H1 (cell line): ENCODE measurements at regions not wholly inside any gene's neighbourhood (a gene's known extent, or its start where the extent isn't known, plus 50 kb on each side); places are given as distances from the start of the nearest gene placed in this dataset.

Experiments
- CTCF ChIA-PET: fragments of 300-600 bp; sonication (Branson Sonifier 250); formaldehyde crosslinking; loops from one replicate; lab custom pipeline; 2021; ENCODE audit not compliant: partially characterized antibody; lab: Charles Lee
- POLR2A ChIA-PET: fragments of 300-600 bp; sonication (Branson Sonifier 250); formaldehyde crosslinking; loops from one replicate; lab custom pipeline; 2021; ENCODE audit warnings: inconsistent platforms; ENCODE audit not compliant: partially characterized antibody; lab: Charles Lee
- DNase-seq, 2 experiments: peaks; one replicate each; pipeline versions ENCODE4 v3.0.0 to v3.0.0-alpha.2; 2010 to 2022; ENCODE audit warnings: low spot score in 2 of 2, low read depth in 1 of 2, mixed read lengths in 1 of 2
- FAIRE-seq: peaks from 2 replicates; lab custom pipeline; 2011; peaks lifted over from hg19 to GRCh38; lab: Jason Lieb, UNC
- H2AFZ ChIP-seq: 2 replicates; pipeline ENCODE4 v1.8.1; 2012; ENCODE audit warnings: low read length, inconsistent platforms
- H2AK5ac ChIP-seq: 2 replicates; pipeline ENCODE4 v1.6.1; 2013; ENCODE audit warnings: low read depth, low read length
- H2BK120ac ChIP-seq: replicated peaks from 2 replicates; pipeline ENCODE3; 2013; ENCODE audit warnings: low read depth, low read length, inconsistent platforms
- H2BK12ac ChIP-seq: 2 replicates; pipeline ENCODE4 v1.6.1; 2013; ENCODE audit warnings: low read depth, low read length
- H2BK15ac ChIP-seq: 2 replicates; pipeline ENCODE4 v1.6.1; 2013; ENCODE audit warnings: low read length
- H2BK20ac ChIP-seq: 2 replicates; pipeline ENCODE4 v1.6.1; 2013; ENCODE audit warnings: low read length
- H2BK5ac ChIP-seq: 2 replicates; pipeline ENCODE4 v1.6.1; 2013; ENCODE audit warnings: low read depth, low read length
- H3K14ac ChIP-seq: 2 replicates; pipeline ENCODE4 v1.6.1; 2013; ENCODE audit warnings: inconsistent platforms; ENCODE audit not compliant: insufficient read length
- H3K18ac ChIP-seq: 2 replicates; pipeline ENCODE4 v1.6.1; 2013; ENCODE audit warnings: low read length; ENCODE audit errors: extremely low read depth
- H3K23ac ChIP-seq: 2 replicates; pipeline ENCODE4 v1.6.1; 2013; ENCODE audit warnings: inconsistent platforms; ENCODE audit not compliant: insufficient read length
- H3K23me2 ChIP-seq: 2 replicates; pipeline ENCODE4 v1.6.1; 2013; ENCODE audit warnings: low read depth, low read length
- H3K27ac ChIP-seq: 2 replicates; pipeline ENCODE4 v1.6.1; 2011; ENCODE audit warnings: low read depth, low read length, inconsistent platforms
- H3K27me3 ChIP-seq, 4 experiments: replicated peaks in 1 of 4; 1 replicate in 1 of 4; 2 replicates in 3 of 4; pipeline versions ENCODE4 v1.6.1 to v1.8.1; 2011 to 2013; ENCODE audit warnings: low read length in 3 of 4, mild to moderate bottlenecking in 3 of 4, inconsistent platforms in 2 of 4, mixed read lengths in 2 of 4, moderate library complexity in 1 of 4; ENCODE audit not compliant: control insufficient read depth in 3 of 4, insufficient read depth in 3 of 4; ENCODE audit errors: extremely low read depth in 1 of 4
- H3K36me3 ChIP-seq, 4 experiments: 2 replicates each; pipeline versions ENCODE4 v1.6.1 to v1.8.1; 2011 to 2013; ENCODE audit warnings: mild to moderate bottlenecking in 4 of 4, low read length in 3 of 4, moderate library complexity in 2 of 4, control low read depth in 1 of 4, inconsistent platforms in 1 of 4; ENCODE audit not compliant: insufficient read depth in 4 of 4, control insufficient read depth in 2 of 4
- H3K4ac ChIP-seq: replicated peaks from 2 replicates; pipeline ENCODE3; 2013; ENCODE audit warnings: low read length, low read depth, mixed read lengths, inconsistent platforms; ENCODE audit not compliant: insufficient read length
- H3K4me1 ChIP-seq, 4 experiments: replicated peaks in 1 of 4; 1 replicate in 1 of 4; 2 replicates in 3 of 4; pipeline versions ENCODE4 v1.6.1 to v1.8.1; 2011 to 2013; ENCODE audit warnings: low read length in 3 of 4, inconsistent platforms in 2 of 4, mixed read lengths in 1 of 4; ENCODE audit not compliant: insufficient read depth in 4 of 4, control insufficient read depth in 3 of 4
- H3K4me2 ChIP-seq, 2 experiments: 2 replicates each; pipeline versions ENCODE4 v1.6.1 to v1.8.1; 2011 to 2013; ENCODE audit warnings: low read depth in 2 of 2, low read length in 2 of 2, control low read depth in 1 of 2, inconsistent platforms in 1 of 2, mild to moderate bottlenecking in 1 of 2; ENCODE audit not compliant: insufficient read depth in 1 of 2
- H3K4me3 ChIP-seq, 4 experiments: fragments of 200-600, 300-600 bp in 1 of 4; sonication (generic), shearing (Covaris generic), sonication (Bioruptor Twin) in 1 of 4; 2 replicates each; pipeline versions ENCODE4 v1.5.1 to v1.8.1; 2011 to 2016; ENCODE audit warnings: low read length in 4 of 4, low read depth in 3 of 4, control low read depth in 2 of 4, inconsistent platforms in 2 of 4, mild to moderate bottlenecking in 2 of 4, mixed read lengths in 1 of 4, moderate library complexity in 1 of 4; ENCODE audit not compliant: insufficient read depth in 2 of 4; ENCODE audit errors: extremely low read depth in 1 of 4
- H3K56ac ChIP-seq: replicated peaks from 2 replicates; pipeline ENCODE3; 2013; ENCODE audit warnings: low read depth, mild to moderate bottlenecking, mixed read lengths, low read length, inconsistent platforms; ENCODE audit not compliant: insufficient read length
- H3K79me1 ChIP-seq: 2 replicates; pipeline ENCODE4 v1.6.1; 2013; ENCODE audit warnings: low read depth, low read length, control low read depth
- H3K79me2 ChIP-seq, 2 experiments: 2 replicates each; pipeline versions ENCODE4 v1.6.1 to v1.8.1; 2012 to 2013; ENCODE audit warnings: low read length in 2 of 2, mild to moderate bottlenecking in 2 of 2, inconsistent platforms in 1 of 2; ENCODE audit not compliant: insufficient read depth in 2 of 2, control insufficient read depth in 1 of 2
- H3K9ac ChIP-seq, 4 experiments: replicated peaks in 1 of 4; 1 replicate in 1 of 4; 2 replicates in 3 of 4; pipeline versions ENCODE4 v1.6.1 to v1.8.1; 2011 to 2013; ENCODE audit warnings: low read depth in 3 of 4, low read length in 3 of 4, control low read depth in 2 of 4, mild to moderate bottlenecking in 2 of 4, moderate library complexity in 2 of 4, inconsistent platforms in 1 of 4; ENCODE audit errors: extremely low read depth in 1 of 4
- H3K9me3 ChIP-seq, 2 experiments: 2 replicates each; pipeline versions ENCODE4 v1.6.1 to v1.8.1; 2012 to 2013; ENCODE audit warnings: mild to moderate bottlenecking in 2 of 2, moderate library complexity in 2 of 2, control low read depth in 1 of 2, inconsistent platforms in 1 of 2, low read depth in 1 of 2, low read length in 1 of 2, mixed read lengths in 1 of 2; ENCODE audit not compliant: insufficient read depth in 2 of 2
- H4K20me1 ChIP-seq, 2 experiments: replicated peaks in 1 of 2; 2 replicates each; pipeline versions ENCODE3 to v1.8.1; 2011 to 2013; ENCODE audit warnings: inconsistent platforms in 2 of 2, low read length in 2 of 2, mild to moderate bottlenecking in 1 of 2; ENCODE audit not compliant: insufficient read depth in 2 of 2, control insufficient read depth in 1 of 2
- H4K5ac ChIP-seq: 2 replicates; pipeline ENCODE4 v1.6.1; 2013; ENCODE audit warnings: low read length, low read depth, mixed read lengths, inconsistent platforms; ENCODE audit not compliant: insufficient read length
- H4K8ac ChIP-seq: 2 replicates; pipeline ENCODE4 v1.8.0; 2013; ENCODE audit warnings: mild to moderate bottlenecking, moderate library complexity, low read length, inconsistent platforms; ENCODE audit not compliant: insufficient read depth; ENCODE audit errors: extremely low read depth
- H4K91ac ChIP-seq: replicated peaks from 2 replicates; pipeline ENCODE3; 2013; ENCODE audit warnings: low read length, mixed read lengths, inconsistent platforms; ENCODE audit not compliant: insufficient read length
- CBX8 ChIP-seq: fragments of 300-800, 300-1000 bp; sonication (generic); IDR thresholded peaks from 2 replicates; pipeline ENCODE4 v1.7.1; 2016; ENCODE audit warnings: low read depth, low read length, borderline replicate concordance
- CEBPB ChIP-seq: IDR thresholded peaks from 2 replicates; pipeline ENCODE4 v1.6.1; 2012; ENCODE audit warnings: low read depth, low read length
- CREB1 ChIP-seq: IDR thresholded peaks from 2 replicates; pipeline ENCODE4 v1.6.1; 2012; ENCODE audit warnings: inconsistent platforms
- FOSL1 ChIP-seq: IDR thresholded peaks from 2 replicates; pipeline ENCODE4 v1.6.1; 2011; ENCODE audit warnings: mild to moderate bottlenecking, low read depth, low read length, moderate library complexity; ENCODE audit not compliant: insufficient read depth
- KDM5A ChIP-seq: fragments of 200-600 bp; IDR thresholded peaks from 2 replicates; pipeline ENCODE4 v1.7.1; 2012; ENCODE audit warnings: mild to moderate bottlenecking, low read length, inconsistent platforms, mixed read lengths
- MAFK ChIP-seq: IDR thresholded peaks from 2 replicates; pipeline ENCODE4 v1.6.1; 2012; ENCODE audit warnings: low read depth, mild to moderate bottlenecking, improper control_type of control experiment, low read length
- NANOG ChIP-seq: IDR thresholded peaks from 2 replicates; pipeline ENCODE4 v1.6.1; 2011; ENCODE audit warnings: low read length, low read depth, mild to moderate bottlenecking, inconsistent platforms; ENCODE audit not compliant: insufficient read depth, poor library complexity, severe bottlenecking
- NRF1 ChIP-seq: IDR thresholded peaks from 2 replicates; pipeline ENCODE4 v1.6.1; 2011; ENCODE audit warnings: mild to moderate bottlenecking, low read depth, low read length, improper control_type of control experiment
- PHF8 ChIP-seq: fragments of 200-600 bp; sonication (generic); conservative IDR thresholded peaks from 2 replicates; pipeline ENCODE4 v1.7.1; 2012; ENCODE audit warnings: low read depth, mild to moderate bottlenecking, inconsistent platforms, low read length, moderate library complexity
- POU5F1 ChIP-seq: IDR thresholded peaks from 2 replicates; pipeline ENCODE4 v1.6.1; 2011; ENCODE audit warnings: low read depth, mild to moderate bottlenecking, low read length, moderate library complexity
- RNF2 ChIP-seq: fragments of 200-900, 300-1000 bp; sonication (generic); IDR thresholded peaks from 2 replicates; pipeline ENCODE4 v1.7.1; 2016; ENCODE audit warnings: borderline replicate concordance, low read depth, mild to moderate bottlenecking, antibody characterized with exemption, low read length; ENCODE audit not compliant: poor library complexity, severe bottlenecking; ENCODE audit errors: missing control alignments
- RXRA ChIP-seq: IDR thresholded peaks from 2 replicates; pipeline ENCODE4 v1.6.1; 2011; ENCODE audit warnings: low read depth, mild to moderate bottlenecking, low read length, moderate library complexity; ENCODE audit not compliant: insufficient read depth
- SIX5 ChIP-seq: IDR thresholded peaks from 2 replicates; pipeline ENCODE4 v1.6.1; 2011; ENCODE audit warnings: mild to moderate bottlenecking, low read depth, low read length
- SP2 ChIP-seq: IDR thresholded peaks from 2 replicates; pipeline ENCODE4 v1.6.1; 2012; ENCODE audit warnings: mild to moderate bottlenecking, low read length, inconsistent platforms
- SP4 ChIP-seq: IDR thresholded peaks from 2 replicates; pipeline ENCODE4 v1.6.1; 2012; ENCODE audit warnings: low read length, inconsistent platforms
- TBP ChIP-seq: IDR thresholded peaks from 2 replicates; pipeline ENCODE4 v1.6.1; 2011; ENCODE audit warnings: low read depth, low read length, improper control_type of control experiment
- ZNF274 ChIP-seq: IDR thresholded peaks from 2 replicates; pipeline ENCODE4 v1.7.0; 2012; ENCODE audit warnings: low read length, borderline replicate concordance; ENCODE audit errors: extremely low read depth
- WGBS, 2 experiments: shearing (Covaris generic) in 1 of 2; methylation state at CpG; one replicate each; pipeline versions ENCODE4 v1.1.6 to v1.1.7; 2013 to 2015; ENCODE audit warnings: low lambda C conversion rate in 2 of 2, mixed read lengths in 2 of 2, inconsistent platforms in 1 of 2, low coverage in 1 of 2, missing lambda C conversion rate in 1 of 2; ENCODE audit not compliant: insufficient replicate concordance in 2 of 2, insufficient coverage in 1 of 2, insufficient read length in 1 of 2; ENCODE audit errors: extremely low coverage in 1 of 2, missing lambda C conversion rate in 1 of 2; 5-methylcytosine and 5-hydroxymethylcytosine counted together

DNA sequence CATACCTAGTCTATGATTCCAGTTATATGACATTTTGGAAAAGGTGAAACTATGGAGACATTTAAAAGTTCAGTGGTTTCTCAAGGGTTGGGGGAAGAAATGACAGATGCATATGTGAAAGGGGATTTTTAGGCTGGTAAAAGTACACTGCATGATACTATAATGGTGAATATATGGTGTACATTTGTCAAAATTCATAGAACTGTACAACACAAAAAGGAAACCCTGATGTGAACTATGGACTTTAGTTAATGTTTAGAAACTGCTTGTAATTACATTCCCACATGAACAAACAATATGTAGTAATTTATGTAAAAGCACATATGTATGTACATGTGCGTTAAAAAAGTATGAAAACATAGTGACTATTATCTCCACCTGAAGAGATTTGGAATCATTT is 907.3 kb upstream of the CITED2 start:
- Histone ChIP-seq H4K20me1 (no peaks in the 10 kb centered on the region), H3K4me2 (no peak overlapping the region), H3K4ac (no peak overlapping the region), H3K4me1 (no peaks in the 10 kb centered on the region), H3K23ac (no peak overlapping the region), H2BK20ac (no peak overlapping the region), H3K18ac (no peak overlapping the region), H4K8ac (no peak overlapping the region), H3K23me2 (no peaks in the 10 kb centered on the region), H2AFZ (no peak overlapping the region), H3K4me3 (no peak overlapping the region), H3K36me3 (no peaks in the 10 kb centered on the region), H2BK12ac (no peak overlapping the region), H4K91ac (no peak overlapping the region), H3K14ac (no peak overlapping the region), H3K9me3 (no peaks in the 10 kb centered on the region), H3K27me3 (no peaks in the 10 kb centered on the region), H2BK120ac (no peak overlapping the region), H3K56ac (no peak overlapping the region), H3K79me1 (no peaks in the 10 kb centered on the region), H2AK5ac (no peak overlapping the region), H2BK15ac (no peak overlapping the region), H3K79me2 (no peaks in the 10 kb centered on the region), H4K5ac (no peak overlapping the region), H3K9ac (no peak overlapping the region), H3K27ac (no peak overlapping the region), H2BK5ac (no peak overlapping the region)
- no peak for FAIRE-seq
- ChIA-PET POLR2A (no interaction called here), CTCF (no interaction called here)
- DNase-seq, result no peak
- 95% methylated on average over 1 of the region's 1 CpG; no CpG with 5 or more reads in 1 of the 2 experiments for WGBS, 2 experiments
- TF ChIP-seq SP2, result no peak
- no peak for TF ChIP-seq TBP
- TF ChIP-seq NRF1, result no peak
- no peak for TF ChIP-seq NANOG
- no peak for TF ChIP-seq MAFK
- no peak for TF ChIP-seq RNF2
- no peak for TF ChIP-seq CEBPB
- no peak for TF ChIP-seq CREB1
- TF ChIP-seq ZNF274, result no peak
- TF ChIP-seq SP4, result no peak
- no peak for TF ChIP-seq CBX8
- no peak for TF ChIP-seq SIX5
- TF ChIP-seq KDM5A, result no peak
- no peak for TF ChIP-seq POU5F1
- TF ChIP-seq RXRA, result no peak
- no peak for TF ChIP-seq PHF8
- TF ChIP-seq FOSL1, result no peak
